IPS DF 19.7 (cell line): ENCODE measurements at regions not wholly inside any gene's neighbourhood (a gene's known extent, or its start where the extent isn't known, plus 50 kb on each side); places are given as distances from the start of the nearest gene placed in this dataset.

Experiments used
- DNase-seq: peaks from one replicate; pipeline ENCODE4 v3.0.0-alpha.2; 2013; ENCODE audit warnings: low read depth, low spot score

- DNase-seq: no peak
These were observed 132.8 kb upstream of the TNFAIP3 start for GRCh38 chr6:137734005-137734874.

- no peak for DNase-seq
These were observed 132.2 kb upstream of the TNFAIP3 start for GRCh38 chr6:137734875-137735182.

GRCh38 chr6:137736048-137736818 is 130.8 kb upstream of the TNFAIP3 start:
- no peak for DNase-seq

- no peak for DNase-seq
These were observed 130.1 kb upstream of the TNFAIP3 start for GRCh38 chr6:137736911-137737310.

GRCh38 chr6:137737836-137738596 is 129.0 kb upstream of the TNFAIP3 start:
- DNase-seq: no peak

- DNase-seq: no peak
These were observed 128.0 kb upstream of the TNFAIP3 start for GRCh38 chr6:137738931-137739504.

GRCh38 chr6:137739544-137739943 is 127.5 kb upstream of the TNFAIP3 start:
- DNase-seq: no peak

GRCh38 chr6:137740091-137740755 is 126.8 kb upstream of the TNFAIP3 start:
- no peak for DNase-seq

- peak; percentile 17 for DNase-seq
These were observed 125.9 kb upstream of the TNFAIP3 start for GRCh38 chr6:137740967-137741761.

GRCh38 chr6:137743493-137743892 is 123.6 kb upstream of the TNFAIP3 start:
- no peak for DNase-seq

GRCh38 chr6:137744877-137745276 is 122.2 kb upstream of the TNFAIP3 start:
- no peak for DNase-seq

GRCh38 chr6:137745321-137745720 is 121.7 kb upstream of the TNFAIP3 start:
- no peak for DNase-seq

- no peak for DNase-seq
These were observed 120.8 kb upstream of the TNFAIP3 start for GRCh38 chr6:137746264-137746663.

- no peak for DNase-seq
These were observed 117.3 kb upstream of the TNFAIP3 start for GRCh38 chr6:137749696-137750211.

- DNase-seq: no peak
These were observed 116.8 kb upstream of the TNFAIP3 start for GRCh38 chr6:137750297-137750696.

GRCh38 chr6:137751768-137752560 is 115.1 kb upstream of the TNFAIP3 start:
- DNase-seq: no peak

- no peak for DNase-seq
These were observed 112.7 kb upstream of the TNFAIP3 start for GRCh38 chr6:137754366-137754765.

- DNase-seq: no peak
These were observed 112.2 kb upstream of the TNFAIP3 start for GRCh38 chr6:137754866-137755265.

- DNase-seq: no peak
These were observed 111.8 kb upstream of the TNFAIP3 start for GRCh38 chr6:137755284-137755683.
